Vagina (tissue), 2 donors: ENCODE measurements at regions not wholly inside any gene's neighbourhood (a gene's known extent, or its start where the extent isn't known, plus 50 kb on each side); places are given as distances from the start of the nearest gene placed in this dataset.

ENCODE experiments used
- POLR2A ChIP-seq, 2 donors: fragments of 450-650 bp; IDR thresholded peaks; one replicate each; pipeline ENCODE4 v1.6.1; 2017; ENCODE audit warnings: antibody characterized with exemption in 2 of 2, mild to moderate bottlenecking in 2 of 2, moderate library complexity in 2 of 2
- POLR2AphosphoS5 ChIP-seq, 2 donors: sonication (generic); formaldehyde crosslinking; IDR thresholded peaks; one replicate each; pipeline ENCODE4 v1.9.0; 2017; ENCODE audit warnings: antibody characterized with exemption in 2 of 2, mild to moderate bottlenecking in 2 of 2, low read depth in 1 of 2; ENCODE audit not compliant: insufficient read depth in 1 of 2
- TF ChIP-seq, protein P1 (sequence below), 3 experiments: fragments of 450-650 bp in 2 of 3; fragments of 200-600 bp in 1 of 3; sonication (generic) in 1 of 3; IDR thresholded peaks; one replicate each; pipeline ENCODE4 v1.5.1; 2017 to 2019; ENCODE audit warnings: antibody characterized with exemption in 3 of 3, mild to moderate bottlenecking in 2 of 3, moderate library complexity in 2 of 3

DNA sequence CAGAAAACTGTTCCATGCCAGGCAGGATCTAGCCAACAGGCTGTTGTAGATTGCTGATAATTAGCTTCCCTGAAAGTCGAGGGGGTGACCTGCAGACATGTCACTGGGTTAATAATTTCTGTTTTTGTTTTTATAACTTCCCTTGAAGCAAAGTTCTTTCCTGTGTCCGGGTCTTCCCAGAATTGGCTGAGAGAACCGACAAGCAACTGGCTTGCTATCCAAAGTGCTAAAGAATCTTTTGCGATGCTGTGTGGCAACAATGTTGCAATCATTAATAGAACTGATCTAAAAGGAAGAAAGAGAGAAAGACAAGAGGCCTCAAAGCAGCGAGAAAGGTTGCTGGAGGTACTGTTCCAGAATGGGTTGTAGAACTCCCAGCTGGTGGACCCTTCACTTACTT is 132.1 kb upstream of the DPP6 start:
- TF ChIP-seq, protein P1, sequence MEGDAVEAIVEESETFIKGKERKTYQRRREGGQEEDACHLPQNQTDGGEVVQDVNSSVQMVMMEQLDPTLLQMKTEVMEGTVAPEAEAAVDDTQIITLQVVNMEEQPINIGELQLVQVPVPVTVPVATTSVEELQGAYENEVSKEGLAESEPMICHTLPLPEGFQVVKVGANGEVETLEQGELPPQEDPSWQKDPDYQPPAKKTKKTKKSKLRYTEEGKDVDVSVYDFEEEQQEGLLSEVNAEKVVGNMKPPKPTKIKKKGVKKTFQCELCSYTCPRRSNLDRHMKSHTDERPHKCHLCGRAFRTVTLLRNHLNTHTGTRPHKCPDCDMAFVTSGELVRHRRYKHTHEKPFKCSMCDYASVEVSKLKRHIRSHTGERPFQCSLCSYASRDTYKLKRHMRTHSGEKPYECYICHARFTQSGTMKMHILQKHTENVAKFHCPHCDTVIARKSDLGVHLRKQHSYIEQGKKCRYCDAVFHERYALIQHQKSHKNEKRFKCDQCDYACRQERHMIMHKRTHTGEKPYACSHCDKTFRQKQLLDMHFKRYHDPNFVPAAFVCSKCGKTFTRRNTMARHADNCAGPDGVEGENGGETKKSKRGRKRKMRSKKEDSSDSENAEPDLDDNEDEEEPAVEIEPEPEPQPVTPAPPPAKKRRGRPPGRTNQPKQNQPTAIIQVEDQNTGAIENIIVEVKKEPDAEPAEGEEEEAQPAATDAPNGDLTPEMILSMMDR (IDR thresholded peaks at IDR 0.05) = no peak
- TF ChIP-seq POLR2AphosphoS5 (IDR thresholded peaks at IDR 0.05; ENCODE audit: insufficient read depth in 1 of 2, low read depth in 1 of 2) (no peak), POLR2A (IDR thresholded peaks at IDR 0.05) (no peak)
